B cell (primary cell): ENCODE measurements at regions not wholly inside any gene's neighbourhood (a gene's known extent, or its start where the extent isn't known, plus 50 kb on each side); places are given as distances from the start of the nearest gene placed in this dataset.

Experiments used
- CTCF ChIP-seq: fragments of 200-600 bp; IDR thresholded peaks from one replicate; pipeline ENCODE4 v1.8.0; 2022; ENCODE audit warnings: antibody characterized with exemption, mild to moderate bottlenecking
- EZH2 ChIP-seq: IDR thresholded peaks from 2 replicates; pipeline ENCODE4 v1.6.1; 2012; ENCODE audit warnings: borderline replicate concordance, low read depth, mild to moderate bottlenecking, moderate library complexity, low read length; ENCODE audit not compliant: insufficient read depth, poor library complexity, severe bottlenecking

GRCh38 chr3:24810881-24811280 lies 316.2 kb upstream of the THRB start:
- TF ChIP-seq CTCF, result no peak
- TF ChIP-seq EZH2, result no peak
